ENCODE measurements at regions not wholly inside any gene's neighbourhood (a gene's known extent, or its start where the extent isn't known, plus 50 kb on each side); places are given as distances from the start of the nearest gene placed in this dataset.

- in situ Hi-C loops (cut with HindIII; ENCODE audit: extremely low pct_ligation_motif_present, low pct_unique_long_range_greater_than_20kb) (no loop called here), intact Hi-C loops (cut with micrococcal nuclease; ENCODE audit: unreplicated experiment) (loop anchor here (1.0 to 10.0 kb wide), 2 partner anchors 1311 to 1898 kb away; no protein-coding TSS in a partner anchor)
- POLR2A ChIA-PET = no interaction called here
- WGBS (ENCODE audit: low lambda C conversion rate) = 15% methylated on average over 11 of the region's 11 CpGs
- Histone ChIP-seq H3K4me3 (replicated peaks in 1 of 3; ENCODE audit: insufficient read depth in 1 of 3, low read depth in 2 of 3, low read length in 3 of 3) (no peak overlapping the region), H2AFZ (ENCODE audit: low read length) (no peak overlapping the region), H3K36me3 (replicated peaks in 1 of 2; ENCODE audit: control insufficient read depth in 1 of 2, insufficient read depth in 2 of 2, low read length in 2 of 2) (no peaks in the 10 kb centered on the region), H3K27ac (ENCODE audit: extremely low read length, insufficient read depth, low read length) (no peak overlapping the region), H4K20me1 (ENCODE audit: insufficient read depth, low read length) (no peaks in the 10 kb centered on the region), H3K9me3 (ENCODE audit: low read length) (peaks cover 14% of the 10 kb centered on the region), H3K27me3 (ENCODE audit: control insufficient read depth in 1 of 2, insufficient read depth in 2 of 2, low read length in 2 of 2) (no peaks in the 10 kb centered on the region), H3K4me2 (ENCODE audit: low read depth, low read length) (no peak overlapping the region), H3K4me1 (ENCODE audit: insufficient read depth, low read length) (no peaks in the 10 kb centered on the region), H3K9ac (ENCODE audit: insufficient read depth, low read depth, low read length) (no peak overlapping the region), H3K79me2 (ENCODE audit: insufficient read depth, low read length) (no peaks in the 10 kb centered on the region)
- FAIRE-seq = peak; percentile 12
- peak; percentile 1 for DNase-seq (ENCODE audit: low spot score)
- peak; percentile 87 for ATAC-seq
- BruUV-seq (replicated peaks) = no TSS peak
- CTCF ChIA-PET (ENCODE audit: low intra/inter-chr PET ratio, low total read pairs) = no interaction called here
- TF ChIP-seq NR3C1 (CRISPR knock-in tag; IDR thresholded peaks at IDR 0.05) (no peak), FOXK2 (IDR thresholded peaks at IDR 0.05) (no peak), REPIN1 (CRISPR knock-in tag; IDR thresholded peaks at IDR 0.05; ENCODE audit: borderline replicate concordance, low read depth) (no peak), ZNF816 (CRISPR knock-in tag; IDR thresholded peaks at IDR 0.05; ENCODE audit: borderline replicate concordance) (no peak), ZNF652 (CRISPR knock-in tag; IDR thresholded peaks at IDR 0.05; ENCODE audit: borderline replicate concordance, low read depth) (no peak), CTCF (CRISPR knock-in tag; IDR thresholded peaks at IDR 0.05) (peak; percentile 47), STAG1 (CRISPR knock-in tag; IDR thresholded peaks at IDR 0.05) (peak; percentile 84), ZNF766 (CRISPR knock-in tag; IDR thresholded peaks at IDR 0.05; ENCODE audit: borderline replicate concordance) (no peak), RAD21 (CRISPR knock-in tag; IDR thresholded peaks at IDR 0.05) (peak; percentile 40; the same call in 1 of the 2 replicates), ELF3 (CRISPR knock-in tag; IDR thresholded peaks at IDR 0.05) (no peak), SMC3 (IDR thresholded peaks at IDR 0.05; ENCODE audit: low read length) (peak; percentile 35; the same call in 1 of the 2 replicates)
Observed at GRCh38 chr5:125835293-125836172, 587.7 kb upstream of the GRAMD2B start.

Measured in HepG2 (cell line).